Esophagus muscularis mucosa (tissue), 4 donors: ENCODE measurements at regions not wholly inside any gene's neighbourhood (a gene's known extent, or its start where the extent isn't known, plus 50 kb on each side); places are given as distances from the start of the nearest gene placed in this dataset.
"Not testable (repeated sequence)": the region's sequence is repeated elsewhere in the genome, so short reads cannot be mapped to it uniquely, and the experiment has no call there.

ENCODE experiments used
- EP300 ChIP-seq: sonication (generic); formaldehyde crosslinking; IDR thresholded peaks from one replicate; pipeline ENCODE4 v1.6.1; 2017; ENCODE audit warnings: antibody characterized with exemption
- POLR2A ChIP-seq: fragments of 450-650 bp; IDR thresholded peaks from one replicate; pipeline ENCODE4 v1.6.1; 2017; ENCODE audit warnings: antibody characterized with exemption, moderate library complexity, mild to moderate bottlenecking, low read depth
- TF ChIP-seq, protein P1 (sequence below), 3 experiments: fragments of 200-600 bp in 2 of 3; fragments of 450-650 bp in 1 of 3; sonication (generic) in 2 of 3; IDR thresholded peaks; one replicate each; pipeline ENCODE4 v1.5.1; 2017 to 2019; ENCODE audit warnings: antibody characterized with exemption in 3 of 3, mild to moderate bottlenecking in 2 of 3, moderate library complexity in 1 of 3

DNA sequence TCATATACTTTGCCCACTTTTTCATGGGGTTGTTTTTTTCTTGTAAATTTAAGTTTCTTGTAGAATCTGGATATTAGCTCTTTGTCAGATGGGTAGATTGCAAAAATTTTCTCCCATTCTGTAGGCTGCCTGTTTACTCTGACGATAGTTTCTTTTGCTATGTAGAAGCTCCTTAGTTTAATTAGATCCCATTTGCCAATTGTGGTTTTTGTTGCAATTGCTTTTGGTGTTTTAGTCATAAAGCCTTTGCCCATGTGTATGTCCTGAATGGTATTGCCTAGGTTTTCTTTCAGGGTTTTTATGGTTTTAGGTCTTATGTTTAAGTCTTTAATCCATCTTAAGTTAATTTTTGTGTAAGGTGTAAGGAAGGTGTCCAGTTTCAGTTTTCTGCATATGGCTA is 276.0 kb upstream of the COL3A1 start:
- TF ChIP-seq, protein P1, sequence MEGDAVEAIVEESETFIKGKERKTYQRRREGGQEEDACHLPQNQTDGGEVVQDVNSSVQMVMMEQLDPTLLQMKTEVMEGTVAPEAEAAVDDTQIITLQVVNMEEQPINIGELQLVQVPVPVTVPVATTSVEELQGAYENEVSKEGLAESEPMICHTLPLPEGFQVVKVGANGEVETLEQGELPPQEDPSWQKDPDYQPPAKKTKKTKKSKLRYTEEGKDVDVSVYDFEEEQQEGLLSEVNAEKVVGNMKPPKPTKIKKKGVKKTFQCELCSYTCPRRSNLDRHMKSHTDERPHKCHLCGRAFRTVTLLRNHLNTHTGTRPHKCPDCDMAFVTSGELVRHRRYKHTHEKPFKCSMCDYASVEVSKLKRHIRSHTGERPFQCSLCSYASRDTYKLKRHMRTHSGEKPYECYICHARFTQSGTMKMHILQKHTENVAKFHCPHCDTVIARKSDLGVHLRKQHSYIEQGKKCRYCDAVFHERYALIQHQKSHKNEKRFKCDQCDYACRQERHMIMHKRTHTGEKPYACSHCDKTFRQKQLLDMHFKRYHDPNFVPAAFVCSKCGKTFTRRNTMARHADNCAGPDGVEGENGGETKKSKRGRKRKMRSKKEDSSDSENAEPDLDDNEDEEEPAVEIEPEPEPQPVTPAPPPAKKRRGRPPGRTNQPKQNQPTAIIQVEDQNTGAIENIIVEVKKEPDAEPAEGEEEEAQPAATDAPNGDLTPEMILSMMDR (IDR thresholded peaks at IDR 0.05), result not testable (repeated sequence)
- TF ChIP-seq EP300, POLR2A: not testable (repeated sequence)
